Thyroid gland (tissue), 4 donors: ENCODE measurements at regions not wholly inside any gene's neighbourhood (a gene's known extent, or its start where the extent isn't known, plus 50 kb on each side); places are given as distances from the start of the nearest gene placed in this dataset.

ENCODE experiments used
- POLR2A ChIP-seq, 2 donors: fragments of 450-650 bp; IDR thresholded peaks; one replicate each; pipeline ENCODE4 v1.6.1; 2017; ENCODE audit warnings: antibody characterized with exemption in 2 of 2, mild to moderate bottlenecking in 2 of 2, moderate library complexity in 1 of 2
- TF ChIP-seq, protein P1 (sequence below), 6 experiments: fragments of 200-600 bp in 3 of 6; fragments of 450-650 bp in 3 of 6; sonication (generic) in 3 of 6; IDR thresholded peaks; one replicate each; pipeline ENCODE4 v1.5.1; 2016 to 2019; ENCODE audit warnings: antibody characterized with exemption in 6 of 6, mild to moderate bottlenecking in 2 of 6, inconsistent platforms in 1 of 6, moderate library complexity in 1 of 6

DNA sequence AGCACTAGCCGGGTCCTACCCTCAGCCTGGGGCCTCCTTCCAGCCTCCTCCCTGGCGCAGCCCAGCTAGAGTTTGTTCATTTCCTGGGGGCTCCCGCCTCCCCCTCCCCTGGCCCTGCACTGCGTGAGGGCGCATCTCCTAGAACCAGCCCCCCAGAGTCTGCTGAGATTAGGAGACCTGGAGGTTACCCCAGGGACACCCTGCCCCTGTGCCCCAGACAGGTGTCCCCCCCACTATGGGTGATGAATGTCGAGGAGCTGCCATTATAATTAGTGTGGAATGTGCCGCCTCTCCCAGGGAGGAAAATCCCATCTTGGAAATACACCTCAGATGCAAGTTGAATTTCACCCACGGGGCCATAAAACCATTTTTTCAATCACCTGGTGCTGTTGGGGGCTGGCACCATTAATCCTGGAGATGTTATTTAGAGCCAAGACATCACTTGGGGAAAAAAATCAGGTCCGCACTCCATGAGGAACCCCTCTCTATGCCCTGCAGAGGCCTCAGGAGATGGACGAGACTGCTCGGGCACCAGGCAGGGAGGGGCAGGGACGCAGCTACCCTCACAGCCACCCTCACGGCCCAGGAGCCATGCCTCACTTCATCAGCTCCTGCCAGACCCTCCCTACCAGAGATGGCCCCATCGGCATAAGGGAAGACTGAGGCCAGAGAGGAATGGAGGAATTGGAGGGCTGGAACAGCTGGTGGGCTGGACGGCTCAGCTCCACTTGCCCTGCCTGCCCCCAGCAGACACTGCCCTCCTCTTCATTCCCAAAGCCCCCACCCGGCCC lies 197.5 kb downstream of the IGLL1 start:
- TF ChIP-seq, protein P1, sequence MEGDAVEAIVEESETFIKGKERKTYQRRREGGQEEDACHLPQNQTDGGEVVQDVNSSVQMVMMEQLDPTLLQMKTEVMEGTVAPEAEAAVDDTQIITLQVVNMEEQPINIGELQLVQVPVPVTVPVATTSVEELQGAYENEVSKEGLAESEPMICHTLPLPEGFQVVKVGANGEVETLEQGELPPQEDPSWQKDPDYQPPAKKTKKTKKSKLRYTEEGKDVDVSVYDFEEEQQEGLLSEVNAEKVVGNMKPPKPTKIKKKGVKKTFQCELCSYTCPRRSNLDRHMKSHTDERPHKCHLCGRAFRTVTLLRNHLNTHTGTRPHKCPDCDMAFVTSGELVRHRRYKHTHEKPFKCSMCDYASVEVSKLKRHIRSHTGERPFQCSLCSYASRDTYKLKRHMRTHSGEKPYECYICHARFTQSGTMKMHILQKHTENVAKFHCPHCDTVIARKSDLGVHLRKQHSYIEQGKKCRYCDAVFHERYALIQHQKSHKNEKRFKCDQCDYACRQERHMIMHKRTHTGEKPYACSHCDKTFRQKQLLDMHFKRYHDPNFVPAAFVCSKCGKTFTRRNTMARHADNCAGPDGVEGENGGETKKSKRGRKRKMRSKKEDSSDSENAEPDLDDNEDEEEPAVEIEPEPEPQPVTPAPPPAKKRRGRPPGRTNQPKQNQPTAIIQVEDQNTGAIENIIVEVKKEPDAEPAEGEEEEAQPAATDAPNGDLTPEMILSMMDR (IDR thresholded peaks at IDR 0.05), result no peak
- TF ChIP-seq POLR2A (IDR thresholded peaks at IDR 0.05), result no peak
